Dendritic cell treated with granulocyte-macrophage colony-stimulating factor and Interleukin-4, amounts not matched to agents 40 ng/mL and 50 ng/mL, for 4 days (primary cell): ENCODE measurements at regions not wholly inside any gene's neighbourhood (a gene's known extent, or its start where the extent isn't known, plus 50 kb on each side); places are given as distances from the start of the nearest gene placed in this dataset.
"Not testable (repeated sequence)": the region's sequence is repeated elsewhere in the genome, so short reads cannot be mapped to it uniquely, and the experiment has no call there.

ENCODE experiments used
- H3K27ac Mint-ChIP-seq: one replicate; pipeline ENCODE4 v1.8.0; 2022; ENCODE audit warnings: mild to moderate bottlenecking, mixed read lengths
- H3K27me3 Mint-ChIP-seq: one replicate; pipeline ENCODE4 v1.8.0; 2022; ENCODE audit warnings: mild to moderate bottlenecking, mixed read lengths
- H3K36me3 Mint-ChIP-seq: one replicate; pipeline ENCODE4 v1.8.0; 2022; ENCODE audit warnings: low read depth, mixed read lengths
- H3K4me1 Mint-ChIP-seq: one replicate; pipeline ENCODE4 v1.8.0; 2022; ENCODE audit warnings: low read depth, mixed read lengths
- H3K4me3 Mint-ChIP-seq: one replicate; pipeline ENCODE4 v1.8.0; 2022; ENCODE audit warnings: mild to moderate bottlenecking, moderate library complexity, mixed read lengths
- H3K9me3 Mint-ChIP-seq: one replicate; pipeline ENCODE4 v1.8.0; 2022; ENCODE audit warnings: mixed read lengths
- intact Hi-C: fragments of 100-400 bp; cut with micrococcal nuclease; formaldehyde crosslinking; loops from one replicate; pipeline ENCODE4 v1.15.0; 2022

DNA sequence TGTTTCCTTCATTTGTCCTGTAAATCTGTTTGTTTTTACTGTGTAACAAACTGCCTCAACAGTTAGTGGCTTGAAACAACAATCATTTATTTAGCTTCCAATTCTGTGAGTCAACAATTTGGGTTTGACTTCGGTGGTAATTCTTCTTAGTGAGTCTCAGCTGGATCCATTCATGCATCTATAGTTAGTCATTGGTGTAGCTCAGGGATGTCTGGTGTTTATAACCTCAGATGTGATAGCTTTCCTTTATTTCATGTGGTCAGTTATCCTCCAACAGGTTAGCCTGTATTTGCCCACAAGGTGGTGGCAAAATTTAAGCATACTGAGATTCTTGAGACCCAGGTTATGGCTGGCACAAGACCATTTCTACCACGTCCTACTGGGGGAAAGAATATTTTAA, 1267.2 kb downstream of the RAPGEF2 start:
- Mint-ChIP-seq H3K4me3 (no peak overlapping the region), H3K36me3 (no peaks in the 10 kb centered on the region), H3K27ac (no peak overlapping the region), H3K4me1 (no peaks in the 10 kb centered on the region), H3K9me3 (peaks cover 6% of the 10 kb centered on the region), H3K27me3 (no peaks in the 10 kb centered on the region)
- intact Hi-C loops, result no loop called here

DNA sequence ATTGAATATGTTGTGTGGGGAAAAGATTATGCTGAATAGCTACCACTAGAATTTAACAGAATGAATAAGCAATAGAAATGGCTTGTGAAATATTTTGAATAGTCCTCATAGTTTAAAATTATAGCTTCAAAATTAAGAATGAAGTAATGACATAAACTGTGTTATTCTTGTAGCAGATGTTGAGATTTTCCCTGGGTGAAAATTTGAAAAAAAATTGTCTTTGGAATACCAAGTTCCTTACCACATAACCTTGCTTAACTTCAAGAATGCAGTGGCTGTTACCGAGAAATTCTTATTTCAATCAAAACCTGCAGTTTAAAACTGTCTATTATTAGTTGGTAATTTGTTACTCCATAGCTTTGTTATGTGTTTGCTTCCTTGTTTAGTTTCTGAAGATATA, 1268.6 kb downstream of the RAPGEF2 start:
- H3K4me3 Mint-ChIP-seq, result no peak overlapping the region
- intact Hi-C loops, result no loop called here
- no peaks in the 10 kb centered on the region for H3K27me3 Mint-ChIP-seq
- H3K9me3 Mint-ChIP-seq, result peaks cover 6% of the 10 kb centered on the region
- H3K4me1 Mint-ChIP-seq, result no peaks in the 10 kb centered on the region
- H3K36me3 Mint-ChIP-seq, result no peaks in the 10 kb centered on the region
- no peak overlapping the region for H3K27ac Mint-ChIP-seq

DNA sequence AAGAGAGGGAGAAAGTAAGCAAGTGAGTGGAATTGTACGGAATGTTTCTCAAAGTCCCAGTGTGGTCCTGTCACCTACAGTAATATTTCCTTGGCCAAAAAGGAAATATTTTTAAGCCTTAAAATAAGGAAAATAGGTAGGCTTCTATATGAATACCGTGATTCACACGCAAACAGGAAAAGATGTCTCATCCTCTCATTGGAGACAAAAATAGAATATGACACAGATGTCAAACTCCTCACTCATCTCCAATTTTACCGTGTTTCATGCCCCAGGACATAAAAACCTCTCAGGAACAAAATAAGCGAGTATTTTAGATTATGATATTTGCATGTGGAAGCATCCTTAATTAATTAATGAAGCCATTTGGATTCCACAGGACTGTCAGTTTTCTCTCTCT, 1269.5 kb downstream of the RAPGEF2 start:
- intact Hi-C loops, result no loop called here
- Mint-ChIP-seq H3K4me3 (no peak overlapping the region), H3K36me3 (no peaks in the 10 kb centered on the region), H3K27me3 (no peaks in the 10 kb centered on the region), H3K9me3 (peaks cover 6% of the 10 kb centered on the region), H3K27ac (no peak overlapping the region), H3K4me1 (no peaks in the 10 kb centered on the region)

DNA sequence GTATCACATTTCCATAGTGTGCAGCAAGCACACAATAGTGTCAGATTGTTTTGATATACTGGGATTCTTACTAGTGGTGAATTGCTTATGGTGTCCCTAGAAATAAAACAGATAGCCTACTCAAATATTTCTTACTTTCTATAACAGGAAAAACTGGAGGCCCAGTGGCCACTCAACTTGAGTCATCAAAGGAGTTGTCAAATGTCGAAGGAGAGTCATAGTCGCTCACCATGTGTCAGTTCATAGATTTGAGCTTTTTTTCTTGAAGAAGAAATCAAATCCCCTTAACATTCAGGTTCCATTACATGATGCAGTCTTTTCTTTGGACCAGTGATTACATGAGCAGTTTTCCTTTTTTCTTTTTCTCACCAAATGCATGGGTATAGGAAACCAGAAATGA, 1271.0 kb downstream of the RAPGEF2 start:
- intact Hi-C loops, result no loop called here
- Mint-ChIP-seq H3K27me3 (no peaks in the 10 kb centered on the region), H3K36me3 (no peaks in the 10 kb centered on the region), H3K4me3 (no peak overlapping the region), H3K9me3 (no peaks in the 10 kb centered on the region), H3K4me1 (no peaks in the 10 kb centered on the region), H3K27ac (no peak overlapping the region)

DNA sequence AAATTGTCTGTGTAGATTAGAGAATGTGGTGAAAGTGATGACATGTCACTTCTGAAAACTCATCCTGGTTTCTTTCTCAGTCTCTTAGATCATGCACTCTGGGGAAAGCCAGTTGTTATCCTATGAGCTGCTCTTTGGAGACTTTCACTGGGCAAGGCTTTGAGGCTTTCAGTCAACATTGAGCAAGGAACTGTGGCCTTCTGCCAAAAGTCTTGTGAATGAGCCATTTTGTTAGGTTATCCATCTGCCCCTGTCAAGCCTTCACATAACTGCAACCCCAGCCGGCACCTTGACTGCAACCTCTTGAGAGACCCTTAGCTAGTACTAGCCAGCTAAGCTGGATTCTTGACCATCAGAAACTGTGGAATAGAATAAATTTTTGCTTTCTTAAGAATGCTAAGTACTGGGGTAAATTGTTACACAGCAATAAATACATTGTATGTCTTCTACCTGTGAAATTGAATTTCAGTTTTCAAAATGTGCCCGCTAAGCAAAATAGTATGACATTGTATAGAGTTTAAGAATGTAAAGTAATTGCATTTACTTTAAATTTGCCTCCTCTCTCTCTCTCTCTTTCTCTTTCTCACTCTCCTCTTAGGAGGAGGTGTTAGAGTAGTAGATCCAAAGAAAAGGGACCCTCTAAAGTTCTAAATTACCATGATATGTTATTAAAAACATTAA, 1273.0 kb downstream of the RAPGEF2 start:
- no peaks in the 10 kb centered on the region for H3K27me3 Mint-ChIP-seq
- no peak overlapping the region for H3K4me3 Mint-ChIP-seq
- no peaks in the 10 kb centered on the region for H3K9me3 Mint-ChIP-seq
- intact Hi-C loops, result no loop called here
- no peaks in the 10 kb centered on the region for H3K36me3 Mint-ChIP-seq
- no peak overlapping the region for H3K27ac Mint-ChIP-seq
- H3K4me1 Mint-ChIP-seq, result no peaks in the 10 kb centered on the region

DNA sequence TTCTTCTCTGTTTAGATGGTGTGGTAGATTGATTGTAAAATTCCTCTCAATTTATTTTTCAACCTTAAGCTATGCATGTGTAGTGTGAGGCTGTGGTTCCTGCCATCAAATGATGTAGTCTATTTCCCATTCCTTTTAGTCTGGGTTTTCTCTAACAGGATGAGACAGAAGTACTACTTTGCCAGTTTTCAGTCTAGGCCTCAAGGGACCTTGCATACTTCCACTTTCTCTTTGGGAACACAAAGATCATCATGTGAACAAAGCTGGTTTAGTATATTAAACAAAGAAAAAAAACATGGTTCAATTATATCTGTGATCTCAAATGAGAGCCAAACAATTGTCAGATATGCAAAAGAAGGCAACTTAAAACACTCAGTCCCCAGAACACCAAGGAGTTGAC, 1284.0 kb downstream of the RAPGEF2 start:
- H3K9me3 Mint-ChIP-seq, result peaks cover 45% of the 10 kb centered on the region
- no peak overlapping the region for H3K27ac Mint-ChIP-seq
- no peak overlapping the region for H3K4me3 Mint-ChIP-seq
- intact Hi-C loops, result no loop called here
- H3K27me3 Mint-ChIP-seq, result no peaks in the 10 kb centered on the region
- H3K4me1 Mint-ChIP-seq, result no peaks in the 10 kb centered on the region
- H3K36me3 Mint-ChIP-seq, result no peaks in the 10 kb centered on the region

DNA sequence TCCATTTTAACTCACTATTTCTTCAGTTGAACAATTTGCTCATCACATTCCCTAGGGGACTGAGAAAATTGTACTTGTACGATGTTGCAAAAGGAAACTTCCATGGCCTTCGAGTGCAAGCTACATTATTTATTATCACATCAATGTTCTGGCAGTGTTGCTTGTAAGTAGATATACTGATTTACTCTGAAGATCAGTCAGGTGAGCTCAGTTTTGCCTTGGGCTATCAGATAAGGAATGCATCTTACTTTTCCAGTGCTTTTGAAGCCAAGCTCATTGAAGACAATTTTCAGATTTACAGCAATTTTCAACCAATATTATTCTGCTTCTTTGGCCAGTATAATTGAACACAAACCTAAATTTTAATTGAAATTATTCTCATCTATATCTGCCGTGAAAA, 1296.9 kb downstream of the RAPGEF2 start:
- intact Hi-C loops, result no loop called here
- H3K4me3 Mint-ChIP-seq, result no peak overlapping the region
- H3K36me3 Mint-ChIP-seq, result no peaks in the 10 kb centered on the region
- no peak overlapping the region for H3K27ac Mint-ChIP-seq
- no peaks in the 10 kb centered on the region for H3K27me3 Mint-ChIP-seq
- no peaks in the 10 kb centered on the region for H3K4me1 Mint-ChIP-seq
- H3K9me3 Mint-ChIP-seq, result peaks cover 16% of the 10 kb centered on the region

DNA sequence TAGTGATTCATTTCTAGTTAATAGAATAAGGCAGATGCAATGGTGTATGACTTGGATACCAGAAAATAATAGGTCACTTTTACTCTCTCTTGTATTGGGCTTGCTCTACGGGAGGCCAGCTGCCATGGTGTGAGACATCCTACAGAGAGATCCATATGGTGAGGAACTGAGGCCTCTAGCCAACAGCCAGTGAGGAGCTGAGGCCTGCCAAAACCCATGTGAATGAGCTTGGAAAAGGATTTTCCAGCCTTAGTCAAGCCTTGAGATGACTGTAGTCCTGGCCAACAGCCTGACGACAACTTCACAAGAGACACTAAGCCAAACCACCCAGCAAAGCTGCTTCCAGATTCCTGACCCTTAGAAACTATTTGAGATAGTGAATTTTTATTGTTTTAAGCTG, 1300.2 kb downstream of the RAPGEF2 start:
- H3K27me3 Mint-ChIP-seq, result no peaks in the 10 kb centered on the region
- H3K36me3 Mint-ChIP-seq, result no peaks in the 10 kb centered on the region
- peaks cover 8% of the 10 kb centered on the region for H3K9me3 Mint-ChIP-seq
- no peak overlapping the region for H3K4me3 Mint-ChIP-seq
- no peaks in the 10 kb centered on the region for H3K4me1 Mint-ChIP-seq
- no peak overlapping the region for H3K27ac Mint-ChIP-seq
- intact Hi-C loops, result no loop called here

DNA sequence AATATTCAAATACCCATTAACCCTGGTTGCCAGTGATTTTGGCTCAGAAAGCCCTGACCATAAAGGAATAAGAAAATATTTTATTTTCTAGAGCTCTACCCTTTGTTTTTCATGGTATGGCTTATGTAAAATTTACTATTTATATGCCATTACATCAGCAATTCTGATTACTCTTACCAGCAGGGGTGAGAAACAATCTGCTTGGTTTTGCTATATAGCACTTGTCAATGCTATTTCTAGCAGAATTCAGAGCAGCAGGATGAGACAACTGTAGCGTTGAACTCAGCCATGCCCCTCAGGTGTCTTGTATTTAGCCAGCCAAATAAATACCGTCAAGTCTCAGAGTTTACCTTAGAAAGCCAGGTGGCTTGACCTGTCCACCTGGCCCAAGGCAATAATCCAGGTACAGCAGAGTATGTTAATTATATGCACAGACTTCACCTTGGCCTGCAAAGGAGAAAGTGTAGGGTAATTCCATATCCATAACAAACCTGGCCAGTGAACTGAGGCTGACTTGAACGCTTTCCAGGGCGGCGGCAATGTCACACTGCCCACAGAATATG, 1303.5 kb downstream of the RAPGEF2 start:
- H3K27me3 Mint-ChIP-seq, result no peaks in the 10 kb centered on the region

DNA sequence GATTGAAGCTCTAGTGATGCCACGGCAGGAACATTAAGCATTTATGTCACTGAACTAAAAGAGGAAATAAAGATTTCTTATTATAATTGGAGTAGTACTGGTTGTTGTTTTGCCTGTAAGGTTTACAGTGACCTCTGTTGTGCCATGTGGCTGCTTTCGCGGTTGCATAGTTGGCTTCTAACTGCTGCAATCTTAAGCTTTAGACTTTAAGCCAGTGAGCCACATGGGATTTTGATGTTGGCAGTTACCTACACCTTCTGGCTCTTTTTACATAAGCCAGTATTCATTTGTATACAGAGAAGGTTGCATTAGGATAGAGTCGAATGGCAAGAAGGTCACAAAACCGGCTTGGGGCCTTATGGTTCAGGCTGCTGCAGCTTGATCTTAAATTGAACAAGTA, 1311.6 kb downstream of the RAPGEF2 start:
- intact Hi-C loops, result no loop called here
- Mint-ChIP-seq H3K27ac (no peak overlapping the region), H3K9me3 (no peaks in the 10 kb centered on the region)

More for the DNA sequence above, 1303.5 kb downstream of the RAPGEF2 start:
- no peaks in the 10 kb centered on the region for H3K9me3 Mint-ChIP-seq
- no peak overlapping the region for H3K4me3 Mint-ChIP-seq
- intact Hi-C loops, result no loop called here
- H3K4me1 Mint-ChIP-seq, result no peaks in the 10 kb centered on the region
- H3K36me3 Mint-ChIP-seq, result no peaks in the 10 kb centered on the region
- no peak overlapping the region for H3K27ac Mint-ChIP-seq

DNA sequence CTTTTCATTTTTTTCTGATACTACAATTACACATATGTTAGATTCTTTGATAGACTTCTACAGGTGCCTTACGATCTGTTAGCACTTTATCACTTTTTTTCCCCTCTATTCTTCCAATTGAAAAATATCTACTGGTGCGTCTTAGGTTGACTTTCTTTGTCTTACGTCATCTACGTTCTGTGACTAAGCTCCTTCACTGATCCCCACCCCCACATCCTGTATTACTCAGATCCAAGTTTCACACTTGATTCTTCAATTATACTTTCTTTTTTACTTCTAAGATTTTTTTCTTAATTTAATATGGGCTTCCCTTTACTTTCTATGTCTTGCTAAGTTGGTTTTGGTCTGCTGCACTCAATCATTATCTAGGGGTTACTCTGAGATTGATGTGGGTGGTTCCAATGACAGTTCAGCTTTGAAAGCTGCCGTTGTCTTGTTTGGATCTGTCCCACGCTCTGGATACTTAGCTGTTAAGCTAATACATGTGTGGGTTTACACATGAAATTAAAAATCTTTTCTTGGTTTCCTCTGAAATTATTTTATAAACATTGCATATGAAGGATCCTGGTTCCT, 1321.1 kb downstream of the RAPGEF2 start:
- no peaks in the 10 kb centered on the region for H3K27me3 Mint-ChIP-seq
- intact Hi-C loops, result no loop called here
- no peak overlapping the region for H3K4me3 Mint-ChIP-seq
- no peak overlapping the region for H3K27ac Mint-ChIP-seq
- peaks cover 9% of the 10 kb centered on the region for H3K9me3 Mint-ChIP-seq
- H3K36me3 Mint-ChIP-seq, result no peaks in the 10 kb centered on the region
- no peaks in the 10 kb centered on the region for H3K4me1 Mint-ChIP-seq

More for the DNA sequence above, 1311.6 kb downstream of the RAPGEF2 start:
- H3K4me1 Mint-ChIP-seq, result no peaks in the 10 kb centered on the region
- no peaks in the 10 kb centered on the region for H3K27me3 Mint-ChIP-seq
- no peaks in the 10 kb centered on the region for H3K36me3 Mint-ChIP-seq
- no peak overlapping the region for H3K4me3 Mint-ChIP-seq

DNA sequence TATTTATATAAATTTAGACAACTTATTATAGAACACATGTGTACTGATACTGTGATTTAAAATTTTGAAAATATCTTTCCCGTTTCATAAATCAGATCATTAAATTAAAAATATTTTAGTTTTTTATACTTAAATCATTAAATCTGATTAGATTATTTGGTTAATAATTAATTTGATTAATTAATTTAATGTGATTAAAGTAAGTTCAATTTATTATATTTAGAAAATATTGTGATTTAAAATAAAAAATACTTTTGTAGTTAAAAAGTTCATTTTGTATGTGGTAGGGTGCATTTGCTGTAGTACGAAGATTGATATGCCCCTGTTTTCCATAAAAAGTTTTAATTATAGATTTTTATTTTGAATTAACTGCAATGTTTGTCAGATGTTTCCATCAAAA, 1323.4 kb downstream of the RAPGEF2 start:
- H3K27me3 Mint-ChIP-seq, result no peaks in the 10 kb centered on the region
- intact Hi-C loops, result no loop called here
- no peak overlapping the region for H3K4me3 Mint-ChIP-seq

DNA sequence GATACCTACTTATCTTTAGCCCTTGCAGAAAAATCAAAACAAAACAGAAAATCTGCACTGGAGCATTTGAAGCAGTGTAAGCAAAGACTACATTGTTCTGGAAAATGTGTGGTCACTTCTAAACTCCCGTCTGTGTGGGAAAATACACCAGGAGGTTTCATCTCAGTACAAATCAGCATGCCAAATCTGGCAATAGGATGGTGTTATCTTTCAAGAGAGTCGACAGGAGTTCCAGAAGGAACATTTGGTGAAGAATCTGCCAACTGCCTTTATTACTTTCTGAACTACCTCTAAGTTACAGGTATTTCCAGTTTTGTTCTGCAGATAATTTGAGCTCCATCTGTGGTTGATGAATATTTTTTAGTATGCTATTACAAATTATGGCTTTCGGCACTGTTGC, 1348.0 kb downstream of the RAPGEF2 start:
- H3K4me1 Mint-ChIP-seq, result no peaks in the 10 kb centered on the region
- no peaks in the 10 kb centered on the region for H3K36me3 Mint-ChIP-seq
- no peaks in the 10 kb centered on the region for H3K9me3 Mint-ChIP-seq
- H3K27me3 Mint-ChIP-seq, result no peaks in the 10 kb centered on the region
- intact Hi-C loops, result no loop called here
- no peak overlapping the region for H3K4me3 Mint-ChIP-seq
- no peak overlapping the region for H3K27ac Mint-ChIP-seq

More for the DNA sequence above, 1323.4 kb downstream of the RAPGEF2 start:
- Mint-ChIP-seq H3K36me3 (no peaks in the 10 kb centered on the region), H3K9me3 (peaks cover 9% of the 10 kb centered on the region), H3K27ac (no peak overlapping the region), H3K4me1 (no peaks in the 10 kb centered on the region)

DNA sequence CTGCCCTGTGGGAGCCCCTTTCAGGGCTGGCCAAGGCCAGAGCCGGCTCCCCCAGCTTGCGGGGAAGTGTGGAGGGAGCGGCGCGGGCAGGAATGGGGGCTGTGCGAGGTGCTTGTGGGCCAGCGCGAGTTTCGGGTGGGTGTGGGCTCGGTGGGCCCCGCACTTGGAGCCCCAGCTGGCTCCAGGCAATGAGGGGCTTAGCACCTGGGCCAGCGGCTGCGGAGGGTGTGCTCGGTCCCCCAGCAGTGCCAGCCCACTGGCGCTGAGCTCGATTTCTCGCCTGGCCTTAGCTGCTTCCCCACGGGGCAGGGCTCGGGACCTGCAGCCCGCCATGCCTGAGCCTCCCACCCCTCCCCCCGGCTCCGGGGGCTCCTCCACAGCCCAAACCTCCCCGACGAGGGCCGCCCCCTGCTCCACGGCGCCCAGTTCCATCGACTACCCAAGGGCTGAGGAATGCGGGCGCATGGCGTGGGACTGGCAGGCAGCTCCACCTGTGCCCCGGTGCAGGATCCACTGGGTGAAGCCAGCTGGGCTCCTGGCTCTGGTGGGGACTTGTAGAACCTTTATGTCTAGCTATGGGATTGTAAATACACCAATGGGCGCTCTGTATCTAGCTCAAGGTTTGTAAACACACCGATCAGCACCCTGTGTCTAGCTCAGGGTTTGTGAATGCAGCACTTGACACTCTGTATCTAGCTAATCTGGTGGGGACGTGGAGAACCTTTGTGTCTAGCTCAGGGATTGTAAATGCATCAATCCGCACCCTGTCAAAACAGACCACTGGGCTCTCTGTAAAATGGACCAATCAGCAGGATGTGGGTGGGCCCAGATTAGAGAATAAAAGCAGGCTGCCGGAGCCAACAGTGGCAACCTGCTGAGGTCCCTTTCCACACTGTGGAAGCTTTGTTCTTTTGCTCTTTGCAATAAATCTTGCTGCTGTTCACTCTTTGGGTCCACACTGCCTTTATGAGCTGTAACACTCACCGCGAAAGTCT, 1379.1 kb downstream of the RAPGEF2 start:
- H3K27me3 Mint-ChIP-seq, H3K4me1 Mint-ChIP-seq, H3K36me3 Mint-ChIP-seq, H3K4me3 Mint-ChIP-seq, H3K27ac Mint-ChIP-seq, intact Hi-C loops: not testable (repeated sequence)
- H3K9me3 Mint-ChIP-seq, result peaks cover 30% of the 10 kb centered on the region
